ENCODE measurements at regions not wholly inside any gene's neighbourhood (a gene's known extent, or its start where the extent isn't known, plus 50 kb on each side); places are given as distances from the start of the nearest gene placed in this dataset.
"Not testable (repeated sequence)": the region's sequence is repeated elsewhere in the genome, so short reads cannot be mapped to it uniquely, and the experiment has no call there.

DNA sequence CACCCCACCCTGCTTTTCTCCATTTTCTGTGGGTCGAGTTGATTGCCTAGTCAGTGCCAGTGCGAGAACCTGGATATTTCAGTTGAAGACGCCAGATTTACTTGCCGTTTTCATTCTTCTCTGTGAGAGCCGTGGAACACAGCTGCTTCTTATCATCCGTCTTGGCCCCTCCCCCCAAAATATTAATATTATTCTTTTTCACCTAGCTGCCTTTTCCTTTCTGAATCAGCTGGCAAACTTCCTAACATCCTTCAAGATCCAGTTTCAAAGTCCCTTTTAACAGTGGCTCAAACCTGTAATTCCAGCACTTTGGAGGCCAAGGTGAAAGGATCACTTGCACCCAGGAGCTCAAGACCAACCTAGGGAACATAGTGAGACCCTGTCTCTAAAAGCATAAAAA, 117.1 kb upstream of the RASA1 start:
- DNase-seq: no peak

DNA sequence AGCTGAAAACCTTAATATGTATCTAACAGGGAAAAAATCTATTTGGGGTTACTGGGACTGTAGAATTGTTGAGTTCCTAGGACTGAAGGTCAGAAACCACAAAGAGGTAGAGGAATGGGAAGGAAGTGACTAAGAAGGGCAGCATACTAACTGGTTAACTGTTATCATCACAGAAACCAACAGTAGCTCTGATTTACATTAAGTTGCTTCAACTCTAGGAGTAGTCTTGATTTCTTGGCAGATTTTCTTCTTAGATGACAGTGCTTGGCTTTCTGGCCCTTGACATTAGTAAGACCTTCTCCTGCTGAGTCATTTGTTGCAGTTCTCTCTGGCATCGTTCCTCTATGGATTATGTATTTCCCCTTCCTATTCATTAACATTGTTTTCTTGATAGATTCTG, 116.1 kb upstream of the RASA1 start:
- no peak for DNase-seq

DNA sequence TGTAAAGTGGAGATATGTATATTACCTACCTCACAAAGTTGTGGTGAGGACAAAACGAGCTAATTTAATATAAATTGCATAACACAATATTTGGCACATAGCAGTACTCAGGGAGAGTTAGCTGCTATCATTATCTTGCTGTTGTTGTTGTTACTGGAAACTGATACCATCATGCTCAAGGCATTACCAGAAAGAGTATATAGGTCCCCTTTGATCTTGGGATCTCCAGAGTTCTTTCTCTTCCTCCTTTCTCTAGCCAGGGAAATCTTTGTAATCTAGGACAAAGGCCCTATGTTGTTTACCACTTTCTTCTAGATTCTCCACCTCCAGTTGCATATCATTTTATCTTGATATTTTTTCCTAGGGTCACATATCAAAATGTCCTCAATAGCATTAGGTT, 114.8 kb upstream of the RASA1 start:
- DNase-seq: no peak

- no peak for DNase-seq
Measured at GRCh38 chr5:87154191-87154590, 113.5 kb upstream of the RASA1 start.

- no peak for DNase-seq
Measured at GRCh38 chr5:87155106-87155505, 112.6 kb upstream of the RASA1 start.

- no peak for DNase-seq
Measured at GRCh38 chr5:87156631-87157030, 111.1 kb upstream of the RASA1 start.

DNA sequence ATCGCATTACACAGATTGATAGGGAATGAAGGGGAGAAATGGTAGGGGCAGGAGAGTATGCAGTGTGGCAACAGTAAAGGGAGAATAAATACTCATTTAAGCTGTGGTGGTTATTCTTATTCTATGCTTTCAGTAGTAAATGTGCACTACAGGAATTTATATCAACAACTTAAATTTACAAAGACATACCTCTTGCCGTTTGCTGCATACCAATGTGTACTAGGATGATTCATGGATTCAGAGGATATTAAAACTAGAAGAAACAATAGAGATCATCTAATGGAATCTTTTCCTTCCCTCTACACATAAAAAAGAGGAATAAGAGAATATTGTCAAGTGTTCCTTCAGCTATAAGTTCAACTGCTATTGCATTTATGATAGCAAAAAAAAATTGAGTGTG, 103.3 kb upstream of the RASA1 start:
- DNase-seq: no peak

- DNase-seq: no peak
Measured at GRCh38 chr5:87169300-87169991, 98.2 kb upstream of the RASA1 start.

DNA sequence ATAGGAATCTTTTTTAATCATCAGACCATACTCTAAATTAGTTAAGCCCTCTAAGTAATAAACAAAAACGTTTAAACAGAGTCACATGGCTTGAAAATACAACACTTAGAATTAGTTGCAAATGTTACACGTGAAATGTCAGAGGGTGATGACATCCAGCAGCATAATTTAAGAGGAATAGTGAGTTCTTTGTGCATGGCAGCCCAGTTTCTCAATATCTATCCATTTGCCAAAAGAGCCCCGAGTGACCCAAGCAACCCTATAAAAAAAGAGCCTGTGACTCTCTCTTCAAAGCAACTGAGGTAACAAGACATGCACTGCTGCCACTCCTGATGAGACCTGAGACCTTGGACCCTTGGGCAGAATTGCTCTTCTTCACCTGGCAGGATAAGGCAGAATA, 96.9 kb upstream of the RASA1 start:
- no peak for DNase-seq

GRCh38 chr5:87182649-87183048, 85.0 kb upstream of the RASA1 start:
- no peak for DNase-seq

DNA sequence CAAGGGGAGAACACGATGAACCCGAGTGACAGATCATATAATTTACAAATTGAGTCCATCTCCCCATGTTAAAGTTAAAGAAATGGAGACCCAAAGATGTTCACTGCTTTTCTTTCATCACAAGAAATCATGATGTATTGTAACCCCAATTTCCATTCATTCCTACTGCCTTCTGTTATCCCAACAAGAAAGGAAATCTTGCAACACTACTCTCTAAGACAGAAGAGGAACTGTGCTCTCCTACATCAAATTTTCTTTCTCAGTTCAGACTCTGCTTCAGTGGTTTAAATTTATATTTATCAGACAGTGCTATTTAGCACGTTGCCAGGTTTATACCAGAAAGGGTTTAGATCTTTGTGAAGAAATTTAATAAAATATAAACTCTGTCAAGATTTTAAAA, 83.8 kb upstream of the RASA1 start:
- no peak for DNase-seq

DNA sequence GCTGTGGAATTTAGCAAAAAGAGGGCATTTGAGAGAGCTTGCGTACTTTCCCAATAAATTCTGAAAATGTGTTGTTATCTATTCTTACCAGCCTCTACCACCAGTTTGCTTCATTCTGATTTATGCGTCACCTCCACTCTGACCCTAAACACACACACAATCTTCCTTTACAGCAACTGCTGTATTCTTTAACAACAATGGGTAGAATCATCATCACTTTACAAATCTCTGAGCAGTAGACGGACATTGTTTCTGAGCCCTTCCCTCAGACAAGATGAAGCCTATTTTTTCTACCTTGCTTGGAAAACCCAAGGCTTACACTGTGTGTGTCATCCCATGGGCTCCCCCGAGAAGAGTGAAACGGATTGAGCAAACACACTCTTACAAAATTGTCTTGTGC, 83.1 kb upstream of the RASA1 start:
- no peak for DNase-seq

- DNase-seq: no peak
Measured at GRCh38 chr5:87185838-87186237, 81.8 kb upstream of the RASA1 start.

- no peak for DNase-seq
Measured at GRCh38 chr5:87188391-87188790, 79.3 kb upstream of the RASA1 start.

DNA sequence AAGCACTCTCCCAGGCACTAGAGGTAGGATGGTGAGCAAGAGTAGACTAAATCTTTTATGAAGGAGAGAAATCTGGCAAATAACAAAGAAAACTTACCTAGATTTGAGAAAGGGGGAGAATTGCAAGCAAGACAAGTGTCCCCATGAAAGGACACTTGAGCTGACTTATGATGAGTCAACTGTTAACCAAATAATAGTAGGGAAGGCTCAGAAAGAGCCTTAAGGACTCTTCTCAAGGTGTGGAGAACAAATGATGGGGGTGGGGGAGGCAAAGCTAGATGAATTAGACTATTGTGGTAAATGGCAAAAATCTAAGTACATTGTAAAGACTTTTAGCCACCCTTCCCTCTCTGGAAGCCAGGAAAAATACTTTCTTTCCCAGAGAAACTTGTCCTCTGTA, 77.6 kb upstream of the RASA1 start:
- DNase-seq: no peak

DNA sequence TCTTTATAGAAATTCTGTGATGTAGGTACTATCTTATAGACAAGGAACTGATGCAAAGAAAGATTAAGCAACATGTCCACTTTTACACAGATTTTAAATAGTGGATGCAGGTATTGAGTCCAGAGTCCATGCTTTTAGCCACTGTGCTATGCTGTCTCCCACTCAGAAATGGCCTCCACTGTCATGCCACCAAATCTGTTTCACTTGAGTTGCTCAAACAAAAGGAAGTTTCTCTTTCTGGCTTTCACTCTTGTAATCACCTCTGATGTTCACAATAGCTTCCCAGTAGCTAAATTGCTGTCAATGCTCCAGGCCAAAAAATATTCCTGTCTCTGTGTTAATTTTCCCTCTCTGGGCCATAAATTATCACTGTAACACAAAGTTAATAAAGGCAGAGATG, 77.0 kb upstream of the RASA1 start:
- no peak for DNase-seq

GRCh38 chr5:87191645-87192044, 76.0 kb upstream of the RASA1 start:
- DNase-seq: no peak

- DNase-seq: peak; percentile 3 to 21
Measured at GRCh38 chr5:87195104-87195591, 72.5 kb upstream of the RASA1 start.

DNA sequence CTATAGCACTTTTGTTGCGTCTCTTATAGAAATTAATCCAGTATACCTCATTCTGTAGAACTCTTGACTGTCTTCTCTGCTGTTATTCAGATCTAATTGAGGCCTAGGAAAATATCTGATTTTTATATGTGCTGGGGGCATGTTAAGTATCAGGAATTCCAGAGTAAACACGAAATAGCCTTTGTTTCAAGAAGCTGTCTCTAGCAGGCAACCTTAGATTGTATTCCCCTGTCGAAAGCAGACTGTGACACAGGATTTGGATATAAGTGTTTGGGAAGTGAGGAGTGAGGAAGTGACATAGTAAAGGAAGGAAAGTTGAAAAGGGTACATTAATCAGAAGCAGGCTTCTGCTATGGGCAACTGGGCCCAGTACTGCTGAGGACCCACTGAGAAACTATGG, 72.1 kb upstream of the RASA1 start:
- DNase-seq: no peak

GRCh38 chr5:87198010-87198409, 69.7 kb upstream of the RASA1 start:
- DNase-seq: no peak

GRCh38 chr5:87199246-87199645, 68.4 kb upstream of the RASA1 start:
- DNase-seq: not testable (repeated sequence)

- DNase-seq: not testable (repeated sequence)
Measured at GRCh38 chr5:87199704-87200103, 68.0 kb upstream of the RASA1 start.

DNA sequence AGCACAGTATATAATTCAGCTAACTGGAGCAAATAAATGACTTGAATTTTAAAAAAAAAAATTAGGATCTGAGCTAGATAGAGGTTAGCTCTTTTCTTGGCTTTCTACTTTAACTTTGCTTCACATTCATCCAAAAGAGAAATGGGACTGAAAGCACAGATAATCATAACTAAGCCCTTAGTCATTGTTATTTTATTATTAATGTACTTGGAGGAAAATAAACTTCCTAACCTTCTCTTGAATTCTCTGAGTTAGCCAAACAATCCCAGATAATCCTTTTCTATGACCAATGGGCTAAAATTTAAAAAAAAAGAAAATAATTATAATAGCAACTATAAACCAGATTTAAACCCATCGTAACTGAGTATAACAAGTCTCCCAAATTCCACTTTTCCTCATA, 57.6 kb upstream of the RASA1 start:
- no peak for DNase-seq

DNA sequence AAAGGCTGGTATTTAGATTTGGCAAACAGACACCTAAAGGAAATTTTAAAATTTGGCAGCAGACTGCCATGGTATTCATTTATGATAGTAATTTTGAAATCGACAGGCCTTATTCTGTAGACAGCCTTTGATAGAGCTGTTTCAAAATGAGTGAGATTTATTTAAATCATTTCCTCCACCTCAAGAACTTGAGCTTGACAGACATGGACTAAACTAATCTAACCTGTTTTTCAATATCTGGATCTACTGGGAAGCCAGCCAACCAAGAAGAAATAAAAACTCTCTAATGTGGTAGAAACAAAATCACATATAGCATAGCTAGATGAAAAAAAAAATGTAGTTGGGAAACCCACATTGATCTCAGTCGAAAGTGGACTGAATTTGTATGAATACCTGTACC, 56.9 kb upstream of the RASA1 start:
- no peak for DNase-seq

DNA sequence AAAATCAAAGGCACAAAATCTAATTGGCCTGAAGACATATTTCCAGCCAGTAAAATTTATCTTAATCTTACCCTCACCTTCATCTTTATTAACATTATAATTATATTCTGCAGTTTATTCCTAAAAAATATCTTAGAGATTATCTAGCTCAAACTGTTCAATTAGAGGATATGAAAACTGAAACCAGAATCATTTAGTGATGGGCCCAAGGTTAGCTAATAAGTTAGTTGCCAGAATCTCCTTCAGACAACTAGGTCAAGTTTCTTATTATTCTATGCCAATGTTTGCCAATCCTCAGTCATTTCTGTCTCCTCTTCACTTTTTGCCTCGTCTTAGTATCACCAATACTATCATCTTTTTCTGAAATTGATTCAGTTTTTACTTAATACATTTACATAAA, 56.0 kb upstream of the RASA1 start:
- DNase-seq: no peak
